ENCODE measurements at regions not wholly inside any gene's neighbourhood (a gene's known extent, or its start where the extent isn't known, plus 50 kb on each side); places are given as distances from the start of the nearest gene placed in this dataset.

- DNase-seq, result no peak
Measured at GRCh38 chr20:57960803-57961575, 251.2 kb upstream of the PMEPA1 start.

- DNase-seq, result no peak
Measured at GRCh38 chr20:57959589-57959988, 249.8 kb upstream of the PMEPA1 start.

GRCh38 chr20:57959018-57959417 is 249.2 kb upstream of the PMEPA1 start:
- no peak for DNase-seq

- DNase-seq, result no peak
Measured at GRCh38 chr20:57958050-57958420, 248.2 kb upstream of the PMEPA1 start.

GRCh38 chr20:57957411-57958049 is 247.7 kb upstream of the PMEPA1 start:
- peak; percentile 57 for DNase-seq

- no peak for DNase-seq
Measured at GRCh38 chr20:57953638-57954037, 243.8 kb upstream of the PMEPA1 start.

- DNase-seq, result no peak
Measured at GRCh38 chr20:57952136-57952535, 242.3 kb upstream of the PMEPA1 start.

- DNase-seq, result no peak
Measured at GRCh38 chr20:57951549-57951948, 241.7 kb upstream of the PMEPA1 start.

- no peak for DNase-seq
Measured at GRCh38 chr20:57950764-57951485, 241.1 kb upstream of the PMEPA1 start.

GRCh38 chr20:57948180-57948955 is 238.6 kb upstream of the PMEPA1 start:
- no peak for DNase-seq

GRCh38 chr20:57947421-57948179 is 237.8 kb upstream of the PMEPA1 start:
- peak; percentile 86 for DNase-seq

- no peak for DNase-seq
Measured at GRCh38 chr20:57946559-57947315, 236.9 kb upstream of the PMEPA1 start.

- no peak for DNase-seq
Measured at GRCh38 chr20:57944988-57945387, 235.2 kb upstream of the PMEPA1 start.

- DNase-seq, result no peak
Measured at GRCh38 chr20:57943950-57944349, 234.1 kb upstream of the PMEPA1 start.

- no peak for DNase-seq
Measured at GRCh38 chr20:57943291-57943690, 233.5 kb upstream of the PMEPA1 start.

- no peak for DNase-seq
Measured at GRCh38 chr20:57941604-57942381, 232.0 kb upstream of the PMEPA1 start.

GRCh38 chr20:57940868-57941522 is 231.2 kb upstream of the PMEPA1 start:
- DNase-seq, result no peak

GRCh38 chr20:57940376-57940775 is 230.6 kb upstream of the PMEPA1 start:
- no peak for DNase-seq

GRCh38 chr20:57939499-57939898 is 229.7 kb upstream of the PMEPA1 start:
- no peak for DNase-seq
